Astrocyte (in vitro differentiated cells and primary cell): ENCODE measurements at regions not wholly inside any gene's neighbourhood (a gene's known extent, or its start where the extent isn't known, plus 50 kb on each side); places are given as distances from the start of the nearest gene placed in this dataset.

Experiments used
- CTCF ChIP-seq: IDR thresholded peaks from 2 replicates; pipeline ENCODE4 v1.5.1; 2011; ENCODE audit warnings: low read depth, mild to moderate bottlenecking, inconsistent platforms, low read length, moderate library complexity; ENCODE audit not compliant: insufficient read depth
- EZH2 ChIP-seq: IDR thresholded peaks from 2 replicates; pipeline ENCODE4 v1.6.1; 2012; ENCODE audit warnings: mild to moderate bottlenecking, low read length, inconsistent platforms; ENCODE audit not compliant: insufficient read depth

DNA sequence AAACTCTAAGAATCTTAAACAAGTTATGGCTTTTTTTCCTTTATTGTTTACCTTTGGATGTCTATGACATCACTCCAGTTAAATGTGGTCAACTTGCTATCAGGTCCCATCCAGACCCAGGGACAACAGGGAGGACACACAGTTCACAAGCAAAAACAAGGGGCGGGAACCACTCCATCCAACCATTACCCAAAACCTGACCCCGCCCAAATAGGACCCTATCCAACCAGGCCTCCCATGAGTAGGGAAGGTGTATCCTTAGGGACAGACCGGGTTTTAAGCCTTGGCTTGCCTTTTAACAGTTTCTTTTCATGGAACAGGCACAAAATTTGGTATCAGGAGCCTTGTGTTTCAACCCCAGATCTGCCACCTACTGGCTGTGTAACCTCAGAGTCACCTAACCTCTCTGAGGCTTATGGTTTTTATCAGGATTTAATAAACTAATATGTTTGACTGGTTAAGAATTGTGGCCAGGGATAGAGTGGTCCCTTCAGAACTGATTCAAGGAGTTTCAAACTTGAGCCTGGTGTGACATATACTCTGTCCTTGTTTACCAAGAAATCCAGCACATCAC, 127.7 kb upstream of the RAD23B start:
- TF ChIP-seq CTCF (no peak), EZH2 (no peak)
